Mesodermal cell (in vitro differentiated cells): ENCODE measurements at regions not wholly inside any gene's neighbourhood (a gene's known extent, or its start where the extent isn't known, plus 50 kb on each side); places are given as distances from the start of the nearest gene placed in this dataset.

Source experiments
- H3K27ac ChIP-seq: 2 replicates; pipeline ENCODE4 v1.7.0; 2013; ENCODE audit warnings: mild to moderate bottlenecking, low read depth, low read length, moderate library complexity; ENCODE audit not compliant: severe bottlenecking
- H3K36me3 ChIP-seq: 2 replicates; pipeline ENCODE4 v1.7.1; 2013; ENCODE audit warnings: mild to moderate bottlenecking, low read length, moderate library complexity; ENCODE audit not compliant: control insufficient read depth, insufficient read depth
- H3K4me1 ChIP-seq: one replicate; pipeline ENCODE4 v1.7.1; 2013; ENCODE audit warnings: mild to moderate bottlenecking, low read length; ENCODE audit not compliant: insufficient read depth, control insufficient read depth, poor library complexity, severe bottlenecking
- H3K4me3 ChIP-seq: 2 replicates; pipeline ENCODE4 v1.7.0; 2013; ENCODE audit warnings: low read length, control low read depth, mild to moderate bottlenecking; ENCODE audit not compliant: insufficient read depth, poor library complexity, severe bottlenecking; ENCODE audit errors: extremely low read depth
- H3K9me3 ChIP-seq: 2 replicates; pipeline ENCODE4 v1.7.1; 2013; ENCODE audit warnings: mild to moderate bottlenecking, low read length, moderate library complexity; ENCODE audit not compliant: control insufficient read depth
- WGBS, 2 experiments: methylation state at CpG; one replicate each; pipeline ENCODE4 v1.1.5; 2013; ENCODE audit warnings: missing lambda C conversion rate in 2 of 2; ENCODE audit not compliant: insufficient coverage in 2 of 2; 5-methylcytosine and 5-hydroxymethylcytosine counted together

- H3K9me3 ChIP-seq = no peaks in the 10 kb centered on the region
- no peaks in the 10 kb centered on the region for H3K4me1 ChIP-seq
- 93 to 97% methylated on average over 3 of the region's 3 CpGs for WGBS, 2 experiments
- no peaks in the 10 kb centered on the region for H3K36me3 ChIP-seq
- no peak overlapping the region for H3K27ac ChIP-seq
- H3K4me3 ChIP-seq = no peak overlapping the region
These were observed 363.0 kb downstream of the PLOD2 start for GRCh38 chr3:145798007-145798406.

- no peaks in the 10 kb centered on the region for H3K36me3 ChIP-seq
- H3K4me1 ChIP-seq = no peaks in the 10 kb centered on the region
- no peak overlapping the region for H3K27ac ChIP-seq
- WGBS, 2 experiments = 80 to 92% methylated on average over 2 to 4 of the region's 9 CpGs
- no peak overlapping the region for H3K4me3 ChIP-seq
- no peaks in the 10 kb centered on the region for H3K9me3 ChIP-seq
These were observed 362.1 kb downstream of the PLOD2 start for GRCh38 chr3:145798696-145799537.

- Histone ChIP-seq H3K27ac (no peak overlapping the region), H3K36me3 (no peaks in the 10 kb centered on the region), H3K9me3 (no peaks in the 10 kb centered on the region), H3K4me3 (no peak overlapping the region), H3K4me1 (no peaks in the 10 kb centered on the region)
These were observed 359.3 kb downstream of the PLOD2 start for GRCh38 chr3:145801696-145802095.

- Histone ChIP-seq H3K4me3 (no peak overlapping the region), H3K36me3 (no peaks in the 10 kb centered on the region), H3K4me1 (no peaks in the 10 kb centered on the region), H3K9me3 (no peaks in the 10 kb centered on the region), H3K27ac (no peak overlapping the region)
- 33 to 61% methylated on average over 1 to 3 of the region's 3 CpGs for WGBS, 2 experiments
These were observed 353.0 kb downstream of the PLOD2 start for GRCh38 chr3:145807990-145808389.

GRCh38 chr3:145812391-145812790 lies 348.6 kb downstream of the PLOD2 start:
- Histone ChIP-seq H3K9me3 (no peaks in the 10 kb centered on the region), H3K4me1 (no peaks in the 10 kb centered on the region), H3K36me3 (no peaks in the 10 kb centered on the region), H3K27ac (no peak overlapping the region), H3K4me3 (no peak overlapping the region)
- WGBS, 2 experiments = no CpG with 5 or more reads among the region's 5 CpGs

- WGBS, 2 experiments = no CpG with 5 or more reads among the region's 3 CpGs
- H3K36me3 ChIP-seq = no peaks in the 10 kb centered on the region
- H3K27ac ChIP-seq = no peak overlapping the region
- H3K9me3 ChIP-seq = no peaks in the 10 kb centered on the region
- H3K4me1 ChIP-seq = no peaks in the 10 kb centered on the region
- no peak overlapping the region for H3K4me3 ChIP-seq
These were observed 345.1 kb downstream of the PLOD2 start for GRCh38 chr3:145815707-145816413.

- 89 to 93% methylated on average over 3 of the region's 4 CpGs for WGBS, 2 experiments
- H3K27ac ChIP-seq = no peak overlapping the region
- no peaks in the 10 kb centered on the region for H3K4me1 ChIP-seq
- H3K9me3 ChIP-seq = no peaks in the 10 kb centered on the region
- no peak overlapping the region for H3K4me3 ChIP-seq
- H3K36me3 ChIP-seq = no peaks in the 10 kb centered on the region
These were observed 343.0 kb downstream of the PLOD2 start for GRCh38 chr3:145817870-145818483.

GRCh38 chr3:145820170-145820569 lies 340.8 kb downstream of the PLOD2 start:
- H3K4me1 ChIP-seq = no peaks in the 10 kb centered on the region
- H3K36me3 ChIP-seq = no peaks in the 10 kb centered on the region
- H3K9me3 ChIP-seq = no peaks in the 10 kb centered on the region
- H3K4me3 ChIP-seq = no peak overlapping the region
- H3K27ac ChIP-seq = no peak overlapping the region
- no CpG with 5 or more reads among the region's 2 CpGs for WGBS, 2 experiments

GRCh38 chr3:145842294-145842902 lies 318.6 kb downstream of the PLOD2 start:
- WGBS, 2 experiments = 86% methylated on average over 1 of the region's 2 CpGs; no CpG with 5 or more reads in 1 of the 2 experiments
- no peak overlapping the region for H3K4me3 ChIP-seq

GRCh38 chr3:145843561-145843960 lies 317.4 kb downstream of the PLOD2 start:
- no CpG with 5 or more reads among the region's 1 CpG for WGBS, 2 experiments
- H3K27ac ChIP-seq = no peak overlapping the region
- H3K4me3 ChIP-seq = no peak overlapping the region

More at GRCh38 chr3:145842294-145842902, 318.6 kb downstream of the PLOD2 start:
- Histone ChIP-seq H3K27ac (no peak overlapping the region), H3K4me1 (no peaks in the 10 kb centered on the region), H3K9me3 (no peaks in the 10 kb centered on the region), H3K36me3 (no peaks in the 10 kb centered on the region)

More at GRCh38 chr3:145843561-145843960, 317.4 kb downstream of the PLOD2 start:
- Histone ChIP-seq H3K9me3 (no peaks in the 10 kb centered on the region), H3K36me3 (no peaks in the 10 kb centered on the region), H3K4me1 (no peaks in the 10 kb centered on the region)
